ENCODE measurements at regions not wholly inside any gene's neighbourhood (a gene's known extent, or its start where the extent isn't known, plus 50 kb on each side); places are given as distances from the start of the nearest gene placed in this dataset.

DNA sequence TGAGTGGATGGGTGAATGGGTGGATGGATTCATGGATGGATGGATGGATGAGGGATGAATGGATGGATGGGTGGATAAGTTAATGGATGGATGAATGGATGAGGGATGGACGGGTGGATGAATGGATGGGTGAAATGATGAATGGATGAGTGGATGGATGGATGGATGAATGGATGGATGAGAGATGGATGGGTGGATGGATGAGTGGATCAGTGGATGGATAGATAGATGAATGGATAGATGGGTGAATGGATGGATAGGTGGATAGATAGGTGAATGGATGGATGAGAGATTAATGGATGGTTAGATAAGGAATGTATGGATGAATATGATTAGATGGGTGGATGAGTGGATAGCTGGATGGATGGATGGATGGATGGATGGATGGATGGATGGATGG lies 313.5 kb downstream of the NPHP4 start:
- no peak for TF ChIP-seq POLR2AphosphoS5 (IDR thresholded peaks at IDR 0.05; ENCODE audit: low read depth, low read length)
- TF ChIP-seq ATF3 (IDR thresholded peaks at IDR 0.05), result no peak
- no peak for TF ChIP-seq SRF (IDR thresholded peaks at IDR 0.05; ENCODE audit: low read depth)
- no peak for TF ChIP-seq TCF7L2 (IDR thresholded peaks at IDR 0.05; ENCODE audit: borderline replicate concordance, extremely low read depth, insufficient read depth, insufficient read length)
- no peak for TF ChIP-seq SIN3A (IDR thresholded peaks at IDR 0.05; ENCODE audit: low read depth)
- no peak for TF ChIP-seq EZH2phosphoT487 (IDR thresholded peaks at IDR 0.05; ENCODE audit: borderline replicate concordance)
- no peak for TF ChIP-seq POLR2A (IDR thresholded peaks at IDR 0.05; ENCODE audit: borderline replicate concordance, extremely low read depth, insufficient read depth, insufficient read length)
- no peak for TF ChIP-seq CTCF (IDR thresholded peaks at IDR 0.05 in 2 of 3, conservative IDR thresholded peaks at IDR 0.05 in 1 of 3; ENCODE audit: borderline replicate concordance in 1 of 3, insufficient read depth in 1 of 3, low read depth in 2 of 3, low read length in 2 of 3)
- TF ChIP-seq ZFX (IDR thresholded peaks at IDR 0.05), result no peak
- TF ChIP-seq REST (IDR thresholded peaks at IDR 0.05; ENCODE audit: low read depth), result no peak
- no peak for TF ChIP-seq RAD21 (IDR thresholded peaks at IDR 0.05; ENCODE audit: low read depth)
- TF ChIP-seq EZH2 (IDR thresholded peaks at IDR 0.05), result no peak
- TF ChIP-seq ZNF274 (IDR thresholded peaks at IDR 0.05; ENCODE audit: low read depth, low read length), result no peak
- no peak for TF ChIP-seq CBX3 (IDR thresholded peaks at IDR 0.05; ENCODE audit: low read depth)
- TF ChIP-seq JUND (IDR thresholded peaks at IDR 0.05), result no peak
- TF ChIP-seq, protein P1, sequence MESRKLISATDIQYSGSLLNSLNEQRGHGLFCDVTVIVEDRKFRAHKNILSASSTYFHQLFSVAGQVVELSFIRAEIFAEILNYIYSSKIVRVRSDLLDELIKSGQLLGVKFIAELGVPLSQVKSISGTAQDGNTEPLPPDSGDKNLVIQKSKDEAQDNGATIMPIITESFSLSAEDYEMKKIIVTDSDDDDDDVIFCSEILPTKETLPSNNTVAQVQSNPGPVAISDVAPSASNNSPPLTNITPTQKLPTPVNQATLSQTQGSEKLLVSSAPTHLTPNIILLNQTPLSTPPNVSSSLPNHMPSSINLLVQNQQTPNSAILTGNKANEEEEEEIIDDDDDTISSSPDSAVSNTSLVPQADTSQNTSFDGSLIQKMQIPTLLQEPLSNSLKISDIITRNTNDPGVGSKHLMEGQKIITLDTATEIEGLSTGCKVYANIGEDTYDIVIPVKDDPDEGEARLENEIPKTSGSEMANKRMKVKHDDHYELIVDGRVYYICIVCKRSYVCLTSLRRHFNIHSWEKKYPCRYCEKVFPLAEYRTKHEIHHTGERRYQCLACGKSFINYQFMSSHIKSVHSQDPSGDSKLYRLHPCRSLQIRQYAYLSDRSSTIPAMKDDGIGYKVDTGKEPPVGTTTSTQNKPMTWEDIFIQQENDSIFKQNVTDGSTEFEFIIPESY (IDR thresholded peaks at IDR 0.05; ENCODE audit: extremely low read depth, insufficient replicate concordance, low read length), result no peak
- TF ChIP-seq ELF1 (IDR thresholded peaks at IDR 0.05; ENCODE audit: borderline replicate concordance, low read depth), result no peak
- BruUV-seq (replicated peaks), result no TSS peak
- Histone ChIP-seq H3K27me3 (ENCODE audit: insufficient read depth, low read length) (peaks cover 10% of the 10 kb centered on the region; the same call in 1 of the 2 replicates), H4K20me1 (ENCODE audit: insufficient read depth) (no peaks in the 10 kb centered on the region), H3K27ac (ENCODE audit: low read depth, low read length) (no peak overlapping the region), H3K9me3 (ENCODE audit: control insufficient read depth in 1 of 2, insufficient read depth in 1 of 2, low read depth in 1 of 2, low read length in 2 of 2) (no peaks in the 10 kb centered on the region), H3K4me2 (ENCODE audit: low read length) (no peak overlapping the region), H3K36me3 (ENCODE audit: control insufficient read depth in 1 of 2, insufficient read depth in 2 of 2, low read length in 2 of 2) (no peaks in the 10 kb centered on the region), H3K4me3 (replicated peaks in 1 of 2; ENCODE audit: low read depth in 1 of 2, low read length in 2 of 2) (no peak overlapping the region), H3K4me1 (ENCODE audit: control insufficient read depth in 1 of 2, insufficient read depth in 2 of 2, low read length in 2 of 2) (no peaks in the 10 kb centered on the region), H3K9ac (ENCODE audit: low read length) (no peak overlapping the region), H2AFZ (ENCODE audit: low read depth, low read length, poor library complexity, severe bottlenecking) (no peak overlapping the region), H3K79me2 (ENCODE audit: insufficient read depth, low read length) (no peaks in the 10 kb centered on the region), H3K9me2 (ENCODE audit: insufficient read depth) (no peaks in the 10 kb centered on the region)
- intact Hi-C loops (cut with micrococcal nuclease), result no loop called here
- CTCF ChIA-PET, result no interaction called here
- ATAC-seq, result no peak
- no peak for DNase-seq (ENCODE audit: low read depth, low spot score)
- POLR2A ChIA-PET, result no interaction called here
- RAD21 ChIA-PET (ENCODE audit: low non-redundant PET in 1 of 2, low total read pairs in 2 of 2, uncharacterized antibody in 2 of 2, unreplicated experiment in 2 of 2), result no interaction called here

Measured in HCT116 (cell line).